OCI-LY3 (cell line): ENCODE measurements at regions not wholly inside any gene's neighbourhood (a gene's known extent, or its start where the extent isn't known, plus 50 kb on each side); places are given as distances from the start of the nearest gene placed in this dataset.

Experiments
- H2AFZ ChIP-seq: fragments of 200-600, 300-600 bp; shearing (Covaris generic); 2 replicates; pipeline ENCODE4 v1.6.0; 2014; ENCODE audit warnings: antibody characterized with exemption, low read depth, low read length
- H3K27ac ChIP-seq: fragments of 200-600, 300-600 bp; sonication (generic); 2 replicates; pipeline ENCODE4 v1.5.1; 2014; ENCODE audit warnings: mild to moderate bottlenecking, low read length, moderate library complexity, mixed read lengths
- H3K27me3 ChIP-seq: fragments of 200-600, 300-600 bp; sonication (generic); 2 replicates; pipeline ENCODE4 v1.6.1; 2014; ENCODE audit warnings: low read depth, low read length, mixed read lengths
- H3K36me3 ChIP-seq: fragments of 200-600, 300-600 bp; sonication (generic); replicated peaks from 2 replicates; pipeline ENCODE3; 2014; ENCODE audit warnings: low read depth, low read length, mixed read lengths
- H3K4me1 ChIP-seq: fragments of 300-600, 200-600 bp; sonication (generic); 2 replicates; pipeline ENCODE4 v1.6.1; 2014; ENCODE audit warnings: low read length, mixed read lengths
- H3K4me2 ChIP-seq: fragments of 200-600, 300-600 bp; sonication (generic); 2 replicates; pipeline ENCODE4 v1.6.1; 2014; ENCODE audit warnings: low read length, mixed read lengths
- H3K4me3 ChIP-seq: fragments of 300-600, 200-600 bp; sonication (generic); 2 replicates; pipeline ENCODE4 v1.5.1; 2014; ENCODE audit warnings: antibody characterized with exemption, mild to moderate bottlenecking, low read length, moderate library complexity
- H3K79me2 ChIP-seq: fragments of 300-600, 200-600 bp; shearing (Covaris generic); 2 replicates; pipeline ENCODE4 v1.6.1; 2014; ENCODE audit warnings: mild to moderate bottlenecking, low read length, mixed read lengths
- H3K9ac ChIP-seq: fragments of 300-600, 200-600 bp; shearing (Covaris generic); 2 replicates; pipeline ENCODE4 v1.6.0; 2014; ENCODE audit warnings: mild to moderate bottlenecking, low read length, moderate library complexity
- H3K9me3 ChIP-seq: fragments of 200-600, 300-600 bp; shearing (Covaris generic); 2 replicates; pipeline ENCODE4 v1.6.1; 2014; ENCODE audit warnings: low read length, mixed read lengths; ENCODE audit not compliant: insufficient read depth
- H4K20me1 ChIP-seq: fragments of 200-600, 300-600 bp; sonication (generic); 2 replicates; pipeline ENCODE4 v1.6.1; 2016; ENCODE audit warnings: low read length, mixed read lengths; ENCODE audit not compliant: insufficient read depth
- CTCF ChIP-seq: fragments of 200-600, 300-600 bp; sonication (generic); IDR thresholded peaks from 2 replicates; pipeline ENCODE4 v1.5.1; 2014; ENCODE audit warnings: antibody characterized with exemption, low read length, low read depth
- EZH2phosphoT487 ChIP-seq: fragments of 200-600 bp; shearing (Covaris generic); IDR thresholded peaks from 2 replicates; pipeline ENCODE4 v1.6.1; 2018; ENCODE audit warnings: antibody characterized with exemption, mixed run types, low read depth

DNA sequence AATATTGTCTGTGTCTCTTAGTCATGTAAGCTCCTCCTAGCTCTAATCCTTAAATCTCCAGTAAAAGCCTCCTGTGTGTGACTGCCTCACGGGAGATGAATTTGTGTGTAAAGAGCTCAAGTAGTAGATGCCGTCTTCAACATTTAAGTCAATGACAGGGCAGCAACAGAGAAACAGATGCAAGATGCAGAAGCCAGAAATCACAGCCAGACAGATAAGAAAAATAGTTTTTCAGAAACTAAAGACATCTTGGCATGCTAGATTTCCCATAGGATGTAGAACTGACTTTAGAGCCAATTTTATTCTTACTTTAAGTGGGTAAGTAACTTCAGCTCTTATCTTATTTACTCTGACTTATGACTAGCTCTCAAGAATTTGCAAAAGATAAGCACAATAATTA, 652.8 kb downstream of the KCNA4 start:
- Histone ChIP-seq H3K9ac (no peak overlapping the region), H3K27me3 (no peaks in the 10 kb centered on the region), H3K4me3 (no peak overlapping the region), H3K4me1 (no peaks in the 10 kb centered on the region), H3K9me3 (no peaks in the 10 kb centered on the region), H3K4me2 (no peak overlapping the region), H3K27ac (no peak overlapping the region), H2AFZ (no peak overlapping the region), H3K36me3 (no peaks in the 10 kb centered on the region), H3K79me2 (no peaks in the 10 kb centered on the region), H4K20me1 (no peaks in the 10 kb centered on the region)
- TF ChIP-seq CTCF, result no peak
- TF ChIP-seq EZH2phosphoT487, result no peak

DNA sequence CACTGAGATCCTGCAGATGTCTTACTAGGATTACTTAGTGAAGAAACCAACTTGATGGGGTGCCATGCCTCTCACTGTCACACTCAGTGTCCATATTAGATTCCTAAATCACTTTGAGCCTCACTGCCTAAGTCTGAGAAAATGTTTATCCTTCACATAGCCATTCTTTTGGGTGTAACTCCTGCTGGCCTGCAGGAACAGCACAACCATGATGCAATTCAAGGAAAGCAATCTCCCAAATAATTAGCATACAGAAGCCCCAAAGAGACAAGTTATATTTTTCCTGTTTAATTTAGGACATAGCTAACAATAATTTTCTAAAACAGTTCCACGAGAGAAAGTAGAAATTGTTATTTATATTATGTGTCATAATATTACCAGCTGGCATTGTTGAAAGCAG, 655.5 kb downstream of the KCNA4 start:
- no peaks in the 10 kb centered on the region for H3K36me3 ChIP-seq
- no peaks in the 10 kb centered on the region for H3K9me3 ChIP-seq
- H4K20me1 ChIP-seq, result no peaks in the 10 kb centered on the region
- H3K4me3 ChIP-seq, result no peak overlapping the region
- H3K4me2 ChIP-seq, result no peak overlapping the region
- TF ChIP-seq CTCF (no peak), EZH2phosphoT487 (no peak)
- H3K27ac ChIP-seq, result no peak overlapping the region
- no peaks in the 10 kb centered on the region for H3K79me2 ChIP-seq
- H3K4me1 ChIP-seq, result no peaks in the 10 kb centered on the region
- H3K9ac ChIP-seq, result no peak overlapping the region
- no peak overlapping the region for H2AFZ ChIP-seq
- no peaks in the 10 kb centered on the region for H3K27me3 ChIP-seq

DNA sequence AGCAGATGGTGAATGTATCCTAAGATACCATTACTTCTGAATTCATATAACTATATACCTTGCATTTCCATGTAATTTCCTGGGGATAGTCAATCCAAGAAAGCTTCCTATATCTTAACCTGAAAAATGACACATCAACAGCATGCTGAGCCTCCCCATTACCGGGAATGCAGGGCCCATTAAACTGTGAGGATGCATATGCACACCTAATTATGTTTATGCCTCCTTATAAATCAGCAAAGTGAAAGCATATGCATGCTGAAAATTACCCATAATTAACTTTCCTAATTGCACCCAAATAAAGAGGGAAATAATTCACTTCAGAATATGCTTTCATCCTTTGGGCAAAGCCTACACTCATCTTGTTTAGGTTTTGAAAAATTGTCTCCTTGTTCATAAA, 663.0 kb downstream of the KCNA4 start:
- no peak overlapping the region for H3K9ac ChIP-seq
- TF ChIP-seq EZH2phosphoT487, result no peak
- no peak for TF ChIP-seq CTCF

DNA sequence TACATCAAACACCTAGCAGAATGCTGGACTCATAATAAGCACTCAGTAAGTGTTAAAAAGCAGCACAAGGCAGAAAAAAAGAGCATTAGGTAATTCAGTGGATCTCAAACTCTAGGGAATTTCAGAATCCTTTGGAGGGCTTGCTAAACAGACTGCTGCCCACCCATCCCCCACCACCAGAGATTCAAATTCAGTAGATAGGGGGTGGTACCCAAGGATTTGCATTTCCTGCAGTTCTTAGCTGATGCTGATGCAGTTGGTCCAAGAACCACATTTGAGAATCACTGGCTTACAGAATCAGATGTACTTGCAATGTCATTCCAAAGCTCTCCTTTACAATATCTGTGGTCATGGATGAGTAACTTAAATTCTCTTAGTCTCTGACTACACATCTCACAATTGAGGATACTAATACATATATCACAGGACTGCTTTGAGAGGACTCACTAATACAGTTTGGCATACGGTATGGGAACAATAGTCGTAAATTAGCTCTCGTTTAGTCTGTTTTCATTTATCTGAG, 664.5 kb downstream of the KCNA4 start:
- no peak overlapping the region for H2AFZ ChIP-seq
- TF ChIP-seq CTCF (no peak), EZH2phosphoT487 (no peak)
- H3K9ac ChIP-seq, result no peak overlapping the region
- H3K4me2 ChIP-seq, result no peak overlapping the region
- no peak overlapping the region for H3K4me3 ChIP-seq
- no peaks in the 10 kb centered on the region for H3K27me3 ChIP-seq
- no peak overlapping the region for H3K27ac ChIP-seq
- no peaks in the 10 kb centered on the region for H3K79me2 ChIP-seq
- H3K9me3 ChIP-seq, result no peaks in the 10 kb centered on the region
- peaks cover 5% of the 10 kb centered on the region; the same call in 1 of the 2 replicates for H3K4me1 ChIP-seq
- H3K36me3 ChIP-seq, result no peaks in the 10 kb centered on the region
- no peaks in the 10 kb centered on the region for H4K20me1 ChIP-seq

More for the DNA sequence above, 663.0 kb downstream of the KCNA4 start:
- H3K36me3 ChIP-seq, result no peaks in the 10 kb centered on the region
- no peak overlapping the region for H3K4me3 ChIP-seq
- no peak overlapping the region for H2AFZ ChIP-seq
- no peaks in the 10 kb centered on the region for H4K20me1 ChIP-seq
- H3K79me2 ChIP-seq, result no peaks in the 10 kb centered on the region
- H3K27ac ChIP-seq, result no peak overlapping the region
- no peaks in the 10 kb centered on the region for H3K9me3 ChIP-seq
- H3K4me1 ChIP-seq, result peaks cover 5% of the 10 kb centered on the region; the same call in 1 of the 2 replicates
- H3K4me2 ChIP-seq, result no peak overlapping the region
- no peaks in the 10 kb centered on the region for H3K27me3 ChIP-seq
